Omental fat pad (tissue), 3 donors: ENCODE measurements at regions not wholly inside any gene's neighbourhood (a gene's known extent, or its start where the extent isn't known, plus 50 kb on each side); places are given as distances from the start of the nearest gene placed in this dataset.
"Not testable (repeated sequence)": the region's sequence is repeated elsewhere in the genome, so short reads cannot be mapped to it uniquely, and the experiment has no call there.

ENCODE experiments used
- ATAC-seq: fragments of 150-250 bp; one replicate; pipeline ENCODE4 v1.9.1; 2016; ENCODE audit warnings: mild to moderate bottlenecking, moderate library complexity; ENCODE audit not compliant: low FRiP score
- DNase-seq: peaks from one replicate; pipeline ENCODE4 v3.0.0-alpha.2; 2019; ENCODE audit warnings: low spot score
- TF ChIP-seq, protein P1 (sequence below), 3 donors: fragments of 450-650 bp; IDR thresholded peaks; one replicate each; pipeline ENCODE4 v1.5.1; 2016 to 2017; ENCODE audit warnings: antibody characterized with exemption in 3 of 3, mild to moderate bottlenecking in 3 of 3, moderate library complexity in 2 of 3

DNA sequence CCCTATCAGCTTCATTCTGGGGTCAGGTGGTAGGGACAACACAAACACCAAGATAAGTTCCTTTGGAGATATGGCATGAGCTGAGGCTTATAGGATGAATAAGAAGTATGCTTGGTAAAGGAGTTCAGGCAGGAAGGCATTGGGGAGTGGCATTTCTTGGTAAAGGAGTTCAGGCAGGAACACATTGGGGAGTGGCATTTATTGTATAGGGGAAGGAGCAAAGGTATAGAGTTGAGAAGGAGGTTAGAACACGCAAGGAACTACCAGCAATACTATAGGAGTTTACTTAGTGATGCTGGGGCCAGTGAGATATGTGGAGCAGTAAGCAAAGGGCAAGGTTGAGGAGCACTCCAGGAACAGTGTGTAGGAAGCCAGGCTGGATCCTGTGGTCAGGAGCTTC is 625.9 kb downstream of the TTLL7 start:
- DNase-seq, ATAC-seq: not testable (repeated sequence)

DNA sequence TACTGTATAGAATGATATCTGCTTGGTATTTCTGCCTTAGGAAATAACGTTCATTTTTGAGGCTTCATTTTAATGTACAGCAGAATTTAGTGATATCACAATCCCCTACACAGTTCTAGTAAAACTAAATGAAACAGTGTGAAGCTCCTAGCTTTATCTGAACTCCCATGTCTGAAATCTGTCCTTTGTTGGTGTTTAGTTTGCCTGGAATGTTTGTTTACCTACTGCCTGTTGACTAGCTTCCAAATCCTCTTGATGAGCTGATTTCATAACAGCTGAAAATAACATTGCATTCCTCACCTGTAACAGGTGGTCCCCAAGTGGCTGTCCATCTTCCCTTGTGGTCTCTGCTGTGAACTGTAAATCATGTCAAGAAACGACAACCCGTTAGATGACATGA is 629.1 kb downstream of the TTLL7 start:
- ATAC-seq, DNase-seq: not testable (repeated sequence)

DNA sequence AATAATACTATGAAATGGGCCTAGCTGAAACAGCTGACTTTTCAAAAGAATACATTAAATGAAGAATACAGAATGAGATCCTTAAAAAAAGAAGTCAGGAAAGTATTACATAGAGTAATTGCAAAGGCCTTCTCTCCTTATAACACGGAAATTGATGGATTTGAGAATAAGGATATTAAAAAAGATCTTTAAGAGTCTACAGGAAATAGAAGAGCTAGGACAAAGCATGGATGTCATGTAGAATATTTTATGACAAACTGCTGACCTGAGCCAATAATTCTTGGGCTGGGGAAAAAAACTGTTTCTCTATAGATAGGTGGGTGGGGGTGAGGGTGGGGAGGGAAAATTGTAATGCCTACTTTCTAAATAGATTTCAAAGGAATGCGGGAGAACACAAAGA is 633.6 kb downstream of the TTLL7 start:
- not testable (repeated sequence) for DNase-seq, ATAC-seq

DNA sequence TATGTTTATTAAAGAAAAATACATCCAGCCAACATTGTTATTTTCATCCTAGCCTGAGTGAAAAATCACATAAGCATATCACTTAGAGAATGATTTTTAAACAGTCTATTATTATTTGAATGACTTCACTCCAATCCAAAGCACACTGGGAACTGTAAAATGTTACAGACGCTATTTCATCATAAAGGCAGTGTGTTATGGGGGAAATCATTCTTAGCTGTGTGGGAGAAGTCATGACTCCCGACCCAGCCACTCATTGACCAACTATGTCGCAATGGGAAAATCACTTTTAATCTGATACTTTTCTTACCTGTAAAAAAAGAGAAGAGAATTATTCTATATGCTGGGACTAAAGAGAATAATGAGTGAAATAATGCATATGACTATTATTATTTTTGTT is 653.6 kb downstream of the TTLL7 start:
- DNase-seq, result not testable (repeated sequence)
- peak; percentile 64 for ATAC-seq

DNA sequence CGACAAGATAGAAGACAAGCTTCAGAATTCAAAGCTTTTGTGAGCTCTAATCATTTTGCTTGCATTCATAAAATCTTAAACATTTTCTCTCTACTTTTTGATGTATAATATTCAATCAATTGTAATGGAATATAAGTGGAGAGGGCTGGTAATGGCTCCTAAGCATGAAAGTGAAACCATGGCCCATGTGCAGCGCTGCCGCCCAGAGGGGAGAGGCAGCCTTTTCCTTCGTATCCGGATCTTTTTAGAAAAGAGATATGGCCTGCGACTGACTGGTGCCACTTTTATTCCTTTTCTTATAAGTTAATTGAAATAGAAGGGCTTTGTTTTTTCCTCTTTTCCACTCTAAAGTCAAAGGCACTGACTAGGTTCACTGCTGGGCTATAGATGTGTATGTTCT is 655.2 kb downstream of the TTLL7 start:
- DNase-seq, ATAC-seq: not testable (repeated sequence)

DNA sequence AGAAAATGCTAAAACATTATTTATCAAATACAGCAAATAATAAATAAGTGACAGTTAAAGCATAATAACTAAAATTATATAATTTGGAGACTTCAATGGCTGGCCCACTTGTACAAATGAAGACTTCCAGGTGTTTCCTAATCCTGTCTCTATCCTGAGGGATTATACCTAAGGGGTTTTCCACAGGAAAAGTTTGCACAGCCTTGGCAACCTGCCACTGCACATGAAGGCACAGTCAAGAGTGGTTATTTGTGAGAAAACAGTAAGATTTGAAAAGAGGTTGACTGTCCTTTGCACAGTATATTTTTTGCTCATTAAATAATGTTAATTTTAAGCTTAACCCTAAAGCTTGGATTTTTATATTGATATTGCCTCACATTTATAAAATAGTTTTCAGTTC is 655.9 kb downstream of the TTLL7 start:
- DNase-seq, ATAC-seq: not testable (repeated sequence)

DNA sequence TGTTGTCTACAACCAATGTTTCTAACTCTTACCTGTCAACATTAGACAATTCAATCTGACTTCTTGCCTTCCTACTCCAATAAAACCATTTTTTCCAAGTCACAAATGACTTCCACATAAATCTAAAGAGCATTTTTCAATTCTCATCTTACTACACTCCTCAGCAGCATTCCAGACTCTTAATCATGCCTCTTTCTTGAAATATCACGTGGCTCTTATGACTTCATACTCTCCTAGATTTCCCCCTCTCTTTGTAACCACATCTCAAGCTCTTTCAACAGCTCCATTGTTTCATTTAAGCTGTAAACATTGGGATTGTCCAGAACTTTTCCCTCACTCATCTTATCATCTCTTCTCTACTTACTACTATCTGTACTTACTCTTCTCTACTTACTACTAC is 666.6 kb downstream of the TTLL7 start:
- not testable (repeated sequence) for ATAC-seq, DNase-seq

DNA sequence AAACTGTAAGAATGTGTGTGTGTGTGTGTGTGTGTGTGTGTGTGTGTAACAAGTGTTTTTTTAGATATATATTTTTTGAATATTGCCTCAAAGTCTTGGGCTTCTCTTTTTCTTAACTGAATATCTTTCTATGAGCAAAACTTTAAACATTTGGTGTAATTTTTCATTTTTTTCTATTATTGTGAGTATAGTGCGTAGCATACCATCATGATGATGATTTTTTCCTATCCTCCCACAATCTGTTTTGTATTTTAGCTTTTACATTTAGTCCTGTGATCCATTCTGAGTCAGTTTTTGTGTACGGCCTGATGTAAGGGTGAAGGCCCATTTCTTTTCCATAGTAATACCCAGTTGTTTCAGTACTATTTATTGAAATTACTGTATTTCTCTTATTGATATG is 680.6 kb downstream of the TTLL7 start:
- DNase-seq, result no peak
- TF ChIP-seq, protein P1, sequence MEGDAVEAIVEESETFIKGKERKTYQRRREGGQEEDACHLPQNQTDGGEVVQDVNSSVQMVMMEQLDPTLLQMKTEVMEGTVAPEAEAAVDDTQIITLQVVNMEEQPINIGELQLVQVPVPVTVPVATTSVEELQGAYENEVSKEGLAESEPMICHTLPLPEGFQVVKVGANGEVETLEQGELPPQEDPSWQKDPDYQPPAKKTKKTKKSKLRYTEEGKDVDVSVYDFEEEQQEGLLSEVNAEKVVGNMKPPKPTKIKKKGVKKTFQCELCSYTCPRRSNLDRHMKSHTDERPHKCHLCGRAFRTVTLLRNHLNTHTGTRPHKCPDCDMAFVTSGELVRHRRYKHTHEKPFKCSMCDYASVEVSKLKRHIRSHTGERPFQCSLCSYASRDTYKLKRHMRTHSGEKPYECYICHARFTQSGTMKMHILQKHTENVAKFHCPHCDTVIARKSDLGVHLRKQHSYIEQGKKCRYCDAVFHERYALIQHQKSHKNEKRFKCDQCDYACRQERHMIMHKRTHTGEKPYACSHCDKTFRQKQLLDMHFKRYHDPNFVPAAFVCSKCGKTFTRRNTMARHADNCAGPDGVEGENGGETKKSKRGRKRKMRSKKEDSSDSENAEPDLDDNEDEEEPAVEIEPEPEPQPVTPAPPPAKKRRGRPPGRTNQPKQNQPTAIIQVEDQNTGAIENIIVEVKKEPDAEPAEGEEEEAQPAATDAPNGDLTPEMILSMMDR (IDR thresholded peaks at IDR 0.05), result no peak
- no peak for ATAC-seq

DNA sequence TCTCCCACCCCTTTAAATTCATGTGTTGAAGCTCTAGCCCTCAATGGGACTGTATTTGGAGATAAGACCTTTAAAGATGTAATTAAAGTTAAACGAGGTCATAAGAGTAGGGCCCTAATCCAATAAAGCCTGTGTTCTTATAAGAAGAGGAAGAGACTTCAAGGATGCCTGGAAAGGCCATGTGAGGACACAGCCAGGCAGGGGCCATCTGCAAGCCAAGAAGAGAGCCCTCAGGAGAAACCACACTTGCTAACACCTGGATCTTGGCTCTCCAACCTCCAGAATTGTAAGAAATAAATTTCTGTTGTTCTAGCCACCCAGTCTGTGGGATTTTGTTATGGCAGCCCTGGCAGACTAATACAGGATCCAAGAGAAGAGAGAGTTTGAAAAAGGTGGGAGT is 683.5 kb downstream of the TTLL7 start:
- ATAC-seq, DNase-seq: not testable (repeated sequence)

DNA sequence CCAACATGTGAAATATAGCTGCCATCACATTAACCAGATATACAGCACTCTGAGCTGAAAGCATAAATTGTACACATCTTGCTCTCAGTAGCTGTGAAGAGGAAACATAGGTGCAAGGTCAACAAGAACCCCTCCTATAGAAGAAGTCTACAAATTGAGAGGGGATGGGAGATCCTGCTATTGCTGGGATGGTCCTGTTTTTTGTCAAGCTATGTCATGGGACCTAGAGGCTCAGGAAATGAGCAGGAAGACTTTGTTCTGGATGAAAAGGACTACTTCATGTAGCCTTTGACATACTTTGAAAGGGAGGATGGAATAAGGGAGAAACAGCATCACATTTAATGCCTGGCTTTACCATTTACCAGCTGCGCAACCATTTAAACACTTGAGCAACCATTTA is 688.8 kb downstream of the TTLL7 start:
- not testable (repeated sequence) for ATAC-seq

DNA sequence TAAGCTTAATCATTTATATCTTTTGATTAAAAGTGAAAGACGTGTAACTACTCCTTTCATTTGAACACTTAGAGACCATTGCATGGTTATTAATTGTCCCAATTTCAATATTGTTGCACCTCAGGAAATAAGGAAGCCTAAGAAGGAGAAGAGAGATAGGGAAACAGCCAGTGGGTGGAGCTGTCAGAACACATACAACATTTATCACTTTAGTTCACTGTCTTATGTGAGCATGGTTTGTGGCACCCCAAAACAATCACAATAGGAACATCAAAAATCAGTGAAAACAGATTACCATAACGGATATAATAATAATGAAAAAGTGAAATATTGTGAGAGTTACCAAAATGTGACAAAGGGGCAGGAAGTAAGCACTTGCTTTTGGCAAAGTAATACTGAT is 689.9 kb downstream of the TTLL7 start:
- DNase-seq, ATAC-seq: not testable (repeated sequence)

More for the DNA sequence above, 688.8 kb downstream of the TTLL7 start:
- DNase-seq, result not testable (repeated sequence)

DNA sequence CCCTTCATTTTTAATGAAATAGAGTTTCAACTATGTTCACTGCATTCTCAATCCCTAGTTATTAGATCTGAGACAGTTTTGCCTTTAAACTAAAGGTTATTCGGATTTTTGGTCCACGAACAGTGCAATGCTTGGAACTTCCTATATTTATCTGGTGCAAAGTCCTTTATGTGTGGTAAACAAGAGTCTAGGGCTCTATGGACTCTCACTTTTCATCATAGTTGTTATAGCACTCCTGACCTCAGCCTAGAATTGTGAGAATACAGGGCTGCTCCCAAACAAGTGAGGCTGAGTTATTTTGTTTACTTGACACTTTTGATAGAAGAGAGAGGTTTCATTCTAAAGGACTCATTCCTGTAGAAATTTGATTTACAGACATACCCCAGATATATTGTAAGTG is 692.1 kb downstream of the TTLL7 start:
- ATAC-seq, result not testable (repeated sequence)

DNA sequence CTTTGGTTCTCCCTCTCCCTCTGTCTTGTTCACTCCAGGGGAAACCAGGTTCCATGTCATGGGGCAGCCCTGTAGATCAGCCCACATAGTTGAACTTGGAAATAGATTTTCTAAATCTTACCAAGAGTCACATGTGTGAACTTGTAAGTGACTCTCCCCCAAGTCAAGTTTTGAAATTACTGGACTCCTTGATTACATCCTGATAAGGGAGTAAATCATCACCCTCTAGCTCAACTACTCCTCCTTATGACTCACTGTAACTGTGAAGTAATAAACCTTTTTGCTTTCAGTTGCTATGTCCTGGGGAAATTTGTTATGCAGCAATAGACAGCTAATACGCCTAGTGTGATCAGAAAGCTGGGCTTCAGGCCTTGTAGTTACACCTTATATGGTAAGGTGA is 703.3 kb downstream of the TTLL7 start:
- not testable (repeated sequence) for DNase-seq, ATAC-seq

More for the DNA sequence above, 692.1 kb downstream of the TTLL7 start:
- DNase-seq, result not testable (repeated sequence)

DNA sequence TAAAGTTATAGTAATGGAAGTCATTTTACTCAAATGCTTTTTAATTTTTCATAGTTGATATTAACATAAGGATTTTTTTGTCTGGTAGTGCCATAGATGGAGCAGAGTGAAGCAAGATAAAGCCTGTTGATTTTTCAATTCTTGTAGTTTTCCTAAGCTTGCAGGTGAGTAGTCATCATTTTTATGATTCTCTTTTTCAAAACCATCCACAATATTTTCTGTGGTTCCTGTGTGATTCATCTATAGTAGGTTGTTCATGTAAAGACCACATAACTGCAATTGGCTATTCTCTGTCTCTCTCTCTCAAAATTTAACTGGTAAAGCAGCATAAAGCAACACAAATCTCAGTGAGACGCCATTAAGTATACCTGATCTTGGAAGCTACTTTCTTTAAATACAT is 711.5 kb downstream of the TTLL7 start:
- ATAC-seq, DNase-seq: not testable (repeated sequence)

DNA sequence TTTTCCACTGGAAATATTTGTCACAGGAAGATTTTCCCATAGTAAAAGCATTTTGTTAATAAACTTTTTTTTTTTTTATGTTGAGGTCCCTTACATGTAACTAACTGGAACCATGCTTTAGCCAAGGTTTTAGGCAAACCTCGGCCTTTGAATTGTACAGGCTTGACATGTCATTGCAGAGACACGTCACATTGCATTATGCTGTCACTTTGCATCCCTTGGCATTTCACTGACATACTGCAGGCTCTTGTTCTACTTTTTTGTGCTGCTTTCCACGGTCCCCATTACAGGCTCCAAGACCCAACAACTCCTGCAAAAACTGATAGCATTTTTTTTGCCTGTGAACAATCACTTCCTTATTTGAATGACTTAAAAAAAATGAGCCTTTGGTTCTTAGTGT is 724.3 kb downstream of the TTLL7 start:
- not testable (repeated sequence) for DNase-seq, ATAC-seq

DNA sequence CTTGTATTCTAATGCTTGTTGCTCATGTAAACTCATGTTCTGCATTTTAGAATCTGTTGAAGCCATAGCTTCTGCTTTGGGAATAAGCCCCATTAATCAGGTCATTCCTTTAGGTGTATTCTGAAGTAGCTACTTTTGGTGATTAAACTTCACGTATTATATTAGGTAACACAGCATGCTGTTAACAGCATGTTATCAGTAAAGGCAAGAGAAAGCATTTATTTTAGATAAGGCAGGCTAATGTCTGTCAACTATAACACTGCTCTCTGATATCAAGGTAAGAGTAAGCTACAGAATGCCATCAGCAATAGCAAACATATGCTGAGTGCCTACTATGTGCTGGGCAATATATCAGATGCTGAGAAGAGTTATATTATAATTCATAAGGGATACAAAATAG is 726.4 kb downstream of the TTLL7 start:
- not testable (repeated sequence) for ATAC-seq

DNA sequence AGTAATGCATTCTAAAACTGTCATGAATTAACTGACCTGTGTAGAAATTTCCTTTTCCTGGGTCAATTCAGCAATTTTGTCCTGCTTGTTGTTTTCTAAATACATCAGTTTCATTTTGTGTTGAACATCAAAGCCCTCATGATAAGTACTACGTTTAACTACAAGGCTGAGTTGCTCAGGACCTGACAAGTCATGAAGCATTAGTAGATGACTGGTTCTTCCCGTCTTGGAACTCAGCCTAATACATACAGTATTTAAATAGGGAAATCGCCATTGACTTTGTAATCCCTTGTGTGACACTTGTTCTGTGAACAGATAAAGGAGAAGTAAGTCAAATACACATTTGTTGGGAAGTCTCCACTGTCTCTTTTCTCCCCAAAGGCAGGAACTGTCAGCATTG is 727.1 kb downstream of the TTLL7 start:
- not testable (repeated sequence) for DNase-seq, ATAC-seq

More for the DNA sequence above, 726.4 kb downstream of the TTLL7 start:
- not testable (repeated sequence) for DNase-seq

DNA sequence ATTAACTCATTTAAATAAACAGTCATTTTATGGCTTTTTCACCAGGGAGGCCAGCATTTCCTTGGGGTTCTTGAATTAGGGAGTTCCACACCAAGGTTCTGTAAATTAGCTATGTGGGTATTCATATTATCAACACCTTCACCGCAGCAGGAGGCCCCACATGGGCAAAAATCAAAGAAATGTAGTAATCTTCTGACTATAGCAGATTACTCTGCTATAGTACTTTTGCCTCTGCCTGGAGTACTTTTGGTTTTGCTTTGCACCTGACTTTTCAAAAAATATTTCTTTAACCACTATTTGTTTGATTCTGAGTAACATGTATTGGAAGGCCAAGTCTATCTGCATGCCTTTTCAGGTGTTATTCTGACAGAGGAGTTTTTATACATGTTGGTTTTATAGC is 728.1 kb downstream of the TTLL7 start:
- ATAC-seq, DNase-seq: not testable (repeated sequence)

DNA sequence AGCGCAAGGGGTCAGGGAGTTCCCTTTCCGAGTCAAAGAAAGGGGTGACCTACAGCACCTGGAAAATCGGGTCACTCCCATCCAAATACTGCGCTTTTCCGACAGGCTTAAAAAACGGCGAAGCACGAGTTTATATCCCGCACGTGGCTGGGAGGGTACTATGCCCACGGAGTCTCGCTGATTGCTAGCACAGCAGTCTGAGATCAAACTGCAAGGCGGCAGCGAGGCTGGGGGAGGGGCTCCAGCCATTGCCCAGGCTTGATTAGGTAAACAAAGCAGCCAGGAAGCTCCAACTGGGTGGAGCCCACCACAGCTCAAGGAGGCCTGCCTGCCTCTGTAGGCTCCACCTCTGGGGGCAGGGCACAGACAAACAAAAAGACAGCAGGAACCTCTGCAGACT is 735.1 kb downstream of the TTLL7 start:
- ATAC-seq, DNase-seq: not testable (repeated sequence)

DNA sequence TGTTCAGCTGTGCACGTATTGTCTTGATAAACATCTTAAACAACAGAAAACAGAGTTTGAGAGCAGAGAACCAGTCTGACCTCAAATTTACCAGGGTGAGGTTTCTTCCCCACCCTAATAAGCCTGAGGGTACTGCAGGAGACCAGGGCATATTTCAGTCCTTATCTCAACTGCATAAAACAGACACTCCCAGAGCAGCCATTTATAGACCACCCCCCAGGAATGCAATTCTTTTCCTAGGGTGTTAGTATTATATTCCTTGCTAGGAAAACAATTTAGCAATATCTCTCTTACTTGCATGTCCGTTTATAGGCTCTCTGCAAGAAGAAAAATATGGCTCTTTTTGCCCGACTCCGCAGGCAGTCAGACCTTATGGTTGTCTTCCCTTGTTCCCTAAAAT is 747.2 kb downstream of the TTLL7 start:
- not testable (repeated sequence) for DNase-seq, ATAC-seq
